Activated CD4-positive, CD25-positive, alpha-beta regulatory T cell treated with anti-CD3 and anti-CD28 coated beads, Interleukin-2, amount 50 U/mL, for 72 hours (primary cell): ENCODE measurements at regions not wholly inside any gene's neighbourhood (a gene's known extent, or its start where the extent isn't known, plus 50 kb on each side); places are given as distances from the start of the nearest gene placed in this dataset.
"Not testable (repeated sequence)": the region's sequence is repeated elsewhere in the genome, so short reads cannot be mapped to it uniquely, and the experiment has no call there.

Experiments
- DNase-seq: peaks from one replicate; pipeline ENCODE4 v3.0.0; 2021

GRCh38 chr21:24456358-24456757 lies 1150.9 kb downstream of the MRPL39 start:
- no peak for DNase-seq

DNA sequence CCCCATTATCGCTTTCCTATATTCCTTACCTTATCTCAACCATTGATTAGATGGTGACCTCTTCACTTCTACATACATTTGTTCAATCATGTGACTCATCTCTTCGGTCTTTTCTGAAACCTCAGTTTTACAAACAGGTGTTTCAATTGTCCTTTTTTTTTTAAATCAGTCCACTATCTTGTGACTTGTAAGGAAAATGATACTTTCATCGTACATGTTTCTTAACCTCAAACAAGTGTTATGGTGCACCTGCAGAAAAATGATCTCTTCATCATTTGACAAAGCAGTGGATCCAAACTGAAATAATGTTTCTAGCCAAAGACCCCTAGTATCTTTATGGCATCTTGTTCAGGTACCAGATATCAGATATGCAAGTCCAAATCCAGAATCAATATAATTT lies 1157.2 kb downstream of the MRPL39 start:
- no peak for DNase-seq

DNA sequence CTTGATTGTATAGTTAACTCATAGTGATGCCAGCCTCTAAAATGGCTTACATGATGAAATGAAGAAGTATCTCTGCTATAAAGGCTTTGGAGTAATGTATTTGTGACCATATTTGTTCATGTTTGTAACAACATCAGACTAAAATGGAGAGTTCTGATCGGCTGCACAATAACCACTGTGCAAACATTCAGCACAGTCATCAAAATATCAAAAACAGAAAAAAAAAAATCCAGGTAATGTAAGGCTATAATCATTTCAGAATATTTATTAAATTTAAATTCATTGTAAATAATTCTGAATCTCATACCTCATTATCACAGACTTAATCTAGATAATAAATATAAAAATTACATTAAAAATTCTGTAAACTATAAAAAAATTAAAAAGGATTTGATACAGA lies 1161.8 kb downstream of the MRPL39 start:
- DNase-seq = no peak

DNA sequence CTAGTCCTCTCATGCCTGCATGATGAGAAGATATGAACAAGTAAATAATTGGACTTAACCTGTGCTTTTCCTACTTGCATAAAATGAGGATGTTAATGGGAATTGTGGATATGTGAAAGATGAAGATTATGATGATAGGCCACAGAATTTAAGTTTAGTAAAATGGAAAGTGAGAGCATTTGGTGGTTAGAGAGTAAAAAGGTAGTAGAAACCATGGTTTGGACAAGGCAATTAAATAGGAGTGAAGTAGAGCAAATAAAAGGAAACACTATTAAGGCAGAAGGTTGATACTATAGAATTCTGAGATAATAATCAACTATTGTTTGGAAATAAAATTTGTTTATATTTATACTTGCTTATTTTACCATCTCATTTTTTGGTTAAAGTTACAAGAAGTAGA lies 1162.5 kb downstream of the MRPL39 start:
- no peak for DNase-seq

DNA sequence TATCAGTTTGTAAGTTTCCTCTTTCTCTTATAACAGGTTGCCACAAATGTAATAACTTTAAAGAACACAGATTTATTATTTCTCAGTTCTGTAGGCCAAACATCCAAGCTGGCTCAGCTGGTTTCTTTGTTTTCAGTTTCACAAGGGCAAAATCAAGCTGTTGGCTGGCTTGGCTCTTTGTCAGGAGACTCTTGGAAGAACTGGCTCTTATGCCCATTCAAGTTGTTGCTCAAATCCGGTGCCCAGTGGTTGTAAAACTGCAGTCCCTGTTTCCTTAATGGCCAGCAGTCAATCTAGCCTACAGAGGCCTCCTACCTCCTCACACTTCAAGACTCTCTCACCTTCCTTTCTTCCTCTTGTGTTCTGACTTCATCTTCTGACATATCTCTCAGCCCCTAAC lies 1171.0 kb downstream of the MRPL39 start:
- no peak for DNase-seq

DNA sequence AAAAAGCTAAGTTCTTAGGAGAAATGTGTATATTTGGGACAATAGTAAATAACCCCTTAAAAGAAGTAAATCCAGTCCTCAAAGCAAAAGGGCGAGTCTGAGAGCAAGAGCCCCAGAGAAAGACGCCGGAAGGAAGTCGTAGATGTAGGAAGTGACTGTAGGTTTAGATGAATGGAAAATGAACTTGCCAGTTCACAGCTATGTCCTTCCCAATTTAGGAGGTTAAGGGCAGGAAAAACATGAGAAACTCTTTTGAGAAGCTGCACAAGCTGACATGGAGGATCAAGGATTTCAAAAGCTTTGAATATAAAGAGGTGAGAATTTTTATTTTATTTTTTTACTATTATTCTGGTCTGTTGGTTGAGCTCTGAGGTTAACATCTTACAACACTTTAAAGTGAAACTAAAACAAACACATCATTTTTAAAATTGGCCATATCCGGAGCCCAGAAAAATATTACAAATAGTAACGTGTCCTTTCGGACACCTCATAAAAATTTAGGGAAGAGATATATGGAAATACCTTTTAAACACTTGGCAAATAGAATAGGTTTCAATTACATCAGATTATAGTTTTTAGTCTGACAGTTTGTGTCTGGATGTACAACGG lies 1178.6 kb downstream of the MRPL39 start:
- DNase-seq = no peak

DNA sequence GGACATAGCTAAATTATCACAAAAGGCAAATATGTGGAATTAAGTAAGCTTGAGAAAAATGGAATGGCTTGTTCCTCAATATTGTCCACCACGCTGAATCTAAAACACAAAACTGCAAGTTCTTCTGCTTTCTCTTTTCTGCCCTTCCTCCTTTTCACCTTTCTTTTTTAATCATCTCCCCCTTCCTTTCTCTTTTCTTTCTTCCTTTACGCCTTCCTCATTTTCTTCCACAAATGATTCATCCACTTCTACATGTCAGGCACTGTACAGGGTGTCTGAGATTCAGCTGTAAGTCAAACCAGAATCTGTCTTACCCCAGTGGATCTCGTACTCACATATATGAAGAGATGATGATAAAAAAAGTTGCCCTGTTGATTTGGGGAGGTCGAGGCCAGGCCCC lies 1182.5 kb downstream of the MRPL39 start:
- no peak for DNase-seq

- no peak for DNase-seq
Observed at GRCh38 chr21:24423546-24423945, 1183.7 kb downstream of the MRPL39 start.

GRCh38 chr21:24420689-24421088 lies 1186.6 kb downstream of the MRPL39 start:
- no peak for DNase-seq

DNA sequence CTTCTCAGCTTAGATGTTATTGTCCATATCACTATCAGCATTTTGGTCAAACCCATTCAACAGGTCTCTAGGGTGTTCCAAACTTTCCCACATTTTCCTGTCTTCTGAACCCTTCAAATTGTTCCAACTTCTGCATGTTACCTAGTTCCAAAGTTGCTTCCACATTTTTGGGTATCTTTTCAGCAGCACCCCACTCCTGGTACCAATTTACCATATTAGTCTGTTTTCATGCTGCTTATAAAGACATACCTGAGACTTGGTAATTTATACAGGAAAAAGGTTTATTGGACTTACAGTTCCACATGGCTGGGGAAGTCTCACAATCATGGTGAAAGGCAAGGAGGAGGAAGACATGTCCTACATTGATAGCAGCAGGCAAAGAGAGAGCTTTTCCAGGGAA lies 1187.6 kb downstream of the MRPL39 start:
- DNase-seq = not testable (repeated sequence)

GRCh38 chr21:24418671-24419070 lies 1188.6 kb downstream of the MRPL39 start:
- DNase-seq = no peak

GRCh38 chr21:24411429-24411828 lies 1195.9 kb downstream of the MRPL39 start:
- no peak for DNase-seq

DNA sequence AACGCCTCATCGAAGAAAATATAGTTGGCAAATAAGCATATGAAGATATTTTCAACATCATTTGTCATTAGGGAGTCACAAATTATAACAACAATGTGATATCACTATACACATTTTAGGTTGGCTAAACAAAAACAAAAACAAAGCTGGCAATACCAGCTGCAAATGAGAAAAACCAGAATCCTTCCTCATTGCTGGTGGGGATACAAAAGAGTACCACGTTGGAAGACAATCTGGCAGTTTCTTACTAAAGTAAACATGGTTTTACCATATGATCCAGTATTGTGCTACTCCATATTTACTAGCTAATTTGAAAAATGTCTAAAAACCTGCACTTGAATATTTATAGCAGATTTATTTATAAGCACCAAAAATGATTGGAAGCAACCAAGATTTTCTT lies 1204.1 kb downstream of the MRPL39 start:
- DNase-seq = no peak

DNA sequence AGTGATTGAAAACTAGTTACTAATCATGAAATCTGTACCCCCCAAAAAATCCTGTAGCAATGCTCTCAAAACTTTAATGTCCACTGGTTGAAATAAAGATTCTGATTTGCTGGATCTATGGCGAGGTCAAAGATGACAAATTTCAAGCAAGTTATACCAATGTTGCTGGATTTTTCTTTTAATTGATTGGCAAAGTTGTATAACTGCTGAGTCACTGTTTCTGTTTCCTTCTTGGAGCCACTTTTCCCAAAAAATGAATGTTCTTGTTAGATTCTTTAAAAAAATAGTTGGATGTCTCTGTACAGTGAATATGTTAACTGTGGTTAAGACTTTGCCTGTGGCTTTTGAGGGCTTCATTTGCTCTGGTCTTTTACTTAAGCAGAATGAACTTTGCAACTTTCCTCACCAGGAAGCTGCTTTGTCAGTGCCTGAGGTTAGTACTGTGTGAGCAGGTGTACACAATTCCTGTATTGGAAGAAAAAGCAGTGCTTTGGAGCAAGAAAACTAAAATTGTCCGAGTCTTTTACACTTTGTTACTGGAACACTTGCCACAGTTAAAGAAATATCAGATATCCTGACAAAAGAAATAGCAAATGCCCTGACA lies 1211.9 kb downstream of the MRPL39 start:
- no peak for DNase-seq

DNA sequence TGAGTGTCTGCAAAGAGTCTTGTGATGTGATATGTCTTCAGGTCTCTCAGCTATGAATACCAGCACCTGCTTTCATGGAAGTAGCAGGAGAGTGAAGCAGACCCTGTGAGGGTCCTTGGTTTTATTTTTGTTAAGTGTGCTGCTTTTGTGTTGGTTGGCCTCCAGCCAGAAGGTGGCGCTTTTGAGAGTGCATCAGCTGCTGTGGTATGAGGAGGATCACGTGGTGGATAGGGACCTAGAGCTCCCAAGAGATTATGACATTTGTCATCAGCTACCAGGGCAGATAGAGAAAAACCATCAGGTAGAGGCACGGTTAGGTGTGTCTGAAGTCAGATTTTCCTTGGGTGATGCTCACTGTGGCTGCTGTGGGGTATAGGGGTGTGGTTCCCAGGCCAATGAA lies 1232.1 kb downstream of the MRPL39 start:
- no peak for DNase-seq

GRCh38 chr21:24372506-24372905 lies 1234.8 kb downstream of the MRPL39 start:
- DNase-seq = no peak

GRCh38 chr21:24369746-24370145 lies 1237.5 kb downstream of the MRPL39 start:
- no peak for DNase-seq

- DNase-seq = no peak
Observed at GRCh38 chr21:24369278-24369677, 1238.0 kb downstream of the MRPL39 start.

DNA sequence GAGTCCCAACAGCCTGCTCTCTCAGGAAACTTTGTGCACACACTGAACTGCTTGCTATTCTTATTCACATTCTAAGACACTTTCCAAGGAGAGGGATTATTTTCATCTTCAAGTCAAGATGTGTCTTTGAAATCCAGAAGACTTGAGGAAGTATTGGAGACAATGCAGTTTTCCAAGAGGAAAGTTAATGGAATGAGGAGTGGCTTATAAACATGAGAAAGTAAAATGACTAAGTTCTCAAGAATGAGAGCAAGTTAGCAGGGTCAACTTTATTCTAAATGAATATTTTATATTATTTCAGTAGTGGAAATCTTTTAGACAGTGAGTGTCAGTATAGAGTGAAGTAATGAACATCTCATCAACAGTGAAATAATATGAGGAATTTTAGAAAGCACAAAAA lies 1239.3 kb downstream of the MRPL39 start:
- DNase-seq = no peak

GRCh38 chr21:24353492-24353891 lies 1253.8 kb downstream of the MRPL39 start:
- DNase-seq = no peak

DNA sequence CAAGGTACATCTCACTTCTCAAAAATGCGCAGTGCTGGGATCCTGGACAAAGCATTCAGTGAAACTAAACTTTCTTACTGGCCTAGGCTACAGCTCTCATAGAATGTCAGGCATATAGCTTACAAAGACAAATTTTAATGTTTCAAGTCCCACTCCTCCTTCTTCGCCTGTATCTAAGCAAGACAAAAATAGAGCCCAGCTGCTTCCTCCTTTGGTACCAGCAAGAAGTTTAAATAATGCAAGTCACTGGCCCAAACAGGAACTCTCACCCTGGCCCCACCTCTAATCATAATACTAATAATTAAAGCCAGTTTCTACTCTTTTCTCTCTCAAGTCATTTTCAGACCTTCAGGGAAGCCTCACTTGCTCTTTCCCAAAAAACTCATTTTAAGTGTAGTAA lies 1267.9 kb downstream of the MRPL39 start:
- DNase-seq = no peak

DNA sequence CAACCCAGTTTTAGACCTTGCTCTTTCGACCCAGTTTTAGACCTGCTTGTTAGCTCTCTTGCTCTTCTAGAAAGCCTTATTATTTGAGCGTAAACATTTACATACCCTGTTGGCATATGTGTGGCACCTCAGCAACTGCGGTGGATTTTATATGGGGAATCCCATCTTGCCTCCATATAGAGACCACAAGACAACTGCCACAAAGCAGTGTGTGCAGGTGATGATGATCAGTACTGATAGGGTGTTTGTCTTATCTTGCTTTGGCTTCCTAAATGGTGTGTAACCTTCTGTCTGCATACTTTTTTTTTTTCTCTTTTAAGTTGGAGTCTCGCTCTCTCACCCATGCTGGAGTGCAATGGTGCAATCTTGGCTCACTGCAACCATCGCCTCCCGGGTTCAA lies 1270.8 kb downstream of the MRPL39 start:
- no peak for DNase-seq

DNA sequence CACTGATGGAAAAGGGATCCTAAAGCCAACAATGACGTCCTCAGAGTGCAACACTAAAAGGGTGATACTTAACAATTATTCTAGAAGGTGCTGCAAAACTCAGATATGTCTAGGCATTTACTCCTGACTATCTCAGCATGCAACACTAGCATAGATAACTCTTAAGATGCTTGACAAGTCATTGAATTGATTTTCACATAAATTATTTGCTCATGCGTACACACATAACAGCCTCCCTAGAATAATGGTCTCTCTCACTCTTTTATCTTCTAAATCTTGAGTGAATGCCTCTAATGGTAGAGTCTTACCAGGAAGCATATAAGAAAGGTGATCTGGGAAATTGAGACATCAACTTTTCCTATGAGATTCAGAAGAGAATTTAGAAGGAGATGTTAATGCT lies 1283.7 kb downstream of the MRPL39 start:
- no peak for DNase-seq

DNA sequence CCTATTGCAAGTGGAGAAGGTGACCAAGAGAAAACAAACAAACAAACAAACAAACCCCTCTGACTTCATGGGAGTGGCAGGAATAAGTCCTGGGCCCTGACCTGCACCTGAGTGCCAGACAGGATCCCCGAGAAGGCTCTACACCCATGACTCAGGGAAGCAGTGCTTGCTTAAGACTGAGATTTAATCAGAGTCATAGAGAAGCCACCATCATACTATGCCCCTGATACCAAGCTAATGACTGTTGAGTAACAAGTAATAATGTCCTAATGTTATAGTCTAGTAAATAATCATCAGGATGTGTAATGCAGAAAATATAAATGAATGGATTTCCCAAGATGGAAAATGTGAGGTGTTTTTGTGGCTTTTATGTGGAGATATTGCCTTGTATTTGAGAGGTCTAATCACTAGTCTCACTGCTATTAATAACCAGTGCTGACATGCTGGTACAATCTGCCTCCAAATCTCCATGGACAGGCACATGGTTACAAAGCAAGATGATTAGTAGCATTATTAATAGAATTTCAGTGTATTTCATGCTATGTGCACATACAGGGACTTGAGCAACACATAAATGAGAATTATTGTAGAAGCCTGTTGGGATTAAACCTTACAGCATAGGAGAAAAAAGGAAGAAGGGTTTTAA lies 1290.9 kb downstream of the MRPL39 start:
- DNase-seq = no peak

DNA sequence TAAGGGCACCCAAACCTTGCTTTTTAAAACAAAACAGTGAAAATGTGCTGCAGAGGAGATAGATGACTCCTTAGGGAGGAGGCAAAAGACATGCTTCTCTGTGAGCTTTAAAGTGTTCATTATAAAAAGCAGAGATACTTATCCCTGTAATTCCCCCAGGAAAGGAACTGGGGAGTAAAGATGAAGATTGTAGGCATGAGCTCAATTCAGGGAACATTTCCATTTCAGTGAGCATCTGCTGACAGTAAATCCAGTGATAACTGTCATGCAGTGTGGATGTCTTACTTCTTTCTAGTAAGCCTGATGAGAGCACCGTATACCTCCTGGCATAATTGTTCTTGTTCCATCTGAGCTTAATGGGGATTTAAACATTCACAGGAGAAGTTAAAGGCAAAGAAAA lies 1296.5 kb downstream of the MRPL39 start:
- no peak for DNase-seq
